ENCODE measurements at regions not wholly inside any gene's neighbourhood (a gene's known extent, or its start where the extent isn't known, plus 50 kb on each side); places are given as distances from the start of the nearest gene placed in this dataset.

DNA sequence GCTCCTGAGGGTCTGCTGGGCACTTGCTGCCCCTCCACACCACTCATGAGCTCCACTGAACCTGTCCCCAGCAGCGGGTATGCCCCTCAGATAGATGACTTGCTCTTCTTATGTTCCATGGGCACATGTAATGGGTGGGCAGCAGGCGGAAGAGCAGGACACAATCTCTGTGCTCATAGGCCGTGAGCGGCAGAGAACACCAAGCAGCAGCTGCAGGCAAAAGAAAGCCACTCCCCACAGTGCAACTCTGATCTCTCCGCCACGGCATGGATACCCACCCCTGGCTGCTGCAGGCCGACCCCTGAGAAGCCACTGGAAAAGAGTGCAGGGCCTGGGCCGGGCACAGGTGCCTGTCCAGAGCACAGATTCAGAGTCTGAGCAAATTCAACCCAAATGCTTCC lies 135.2 kb upstream of the RUNX3 start:
- TF ChIP-seq, protein P1, sequence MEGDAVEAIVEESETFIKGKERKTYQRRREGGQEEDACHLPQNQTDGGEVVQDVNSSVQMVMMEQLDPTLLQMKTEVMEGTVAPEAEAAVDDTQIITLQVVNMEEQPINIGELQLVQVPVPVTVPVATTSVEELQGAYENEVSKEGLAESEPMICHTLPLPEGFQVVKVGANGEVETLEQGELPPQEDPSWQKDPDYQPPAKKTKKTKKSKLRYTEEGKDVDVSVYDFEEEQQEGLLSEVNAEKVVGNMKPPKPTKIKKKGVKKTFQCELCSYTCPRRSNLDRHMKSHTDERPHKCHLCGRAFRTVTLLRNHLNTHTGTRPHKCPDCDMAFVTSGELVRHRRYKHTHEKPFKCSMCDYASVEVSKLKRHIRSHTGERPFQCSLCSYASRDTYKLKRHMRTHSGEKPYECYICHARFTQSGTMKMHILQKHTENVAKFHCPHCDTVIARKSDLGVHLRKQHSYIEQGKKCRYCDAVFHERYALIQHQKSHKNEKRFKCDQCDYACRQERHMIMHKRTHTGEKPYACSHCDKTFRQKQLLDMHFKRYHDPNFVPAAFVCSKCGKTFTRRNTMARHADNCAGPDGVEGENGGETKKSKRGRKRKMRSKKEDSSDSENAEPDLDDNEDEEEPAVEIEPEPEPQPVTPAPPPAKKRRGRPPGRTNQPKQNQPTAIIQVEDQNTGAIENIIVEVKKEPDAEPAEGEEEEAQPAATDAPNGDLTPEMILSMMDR (IDR thresholded peaks at IDR 0.05) = no peak

DNA sequence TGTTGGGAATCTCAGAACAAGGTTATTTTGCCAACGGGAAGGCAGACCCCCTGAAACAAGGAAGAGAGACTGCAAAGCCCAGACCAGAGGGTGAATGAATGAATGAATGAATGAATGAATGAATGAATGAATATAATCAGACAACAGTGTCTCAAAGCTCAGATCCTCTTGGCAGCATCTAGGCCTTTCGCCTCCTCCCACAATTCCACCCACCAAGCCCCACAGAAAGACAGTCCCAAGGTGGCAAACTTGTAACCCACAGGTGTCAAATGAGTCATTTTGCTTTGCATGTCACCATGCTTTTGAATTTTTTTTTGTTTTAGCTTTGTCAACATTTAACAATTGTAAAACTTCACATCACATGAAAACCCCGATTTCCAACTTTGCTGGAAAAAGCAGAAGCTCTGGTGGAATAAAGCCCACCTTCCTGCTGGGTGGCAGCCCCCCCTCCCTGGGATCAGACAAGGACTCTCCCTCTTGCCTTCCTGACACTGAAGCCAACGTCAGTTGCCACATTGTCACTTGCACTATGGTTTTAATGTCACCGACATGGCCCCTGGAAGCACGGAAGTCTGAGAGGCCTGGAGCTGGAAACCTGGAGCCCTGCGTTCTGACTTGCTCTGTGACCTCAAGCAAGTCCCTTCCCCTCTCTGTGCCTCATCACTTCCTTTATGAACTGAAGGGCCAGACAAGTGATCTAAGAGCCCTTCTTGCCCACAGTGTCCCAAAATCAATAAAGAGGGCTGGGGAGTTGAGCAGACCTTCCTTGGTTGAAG lies 134.6 kb upstream of the RUNX3 start:
- TF ChIP-seq, protein P1 (IDR thresholded peaks at IDR 0.05) = no peak

DNA sequence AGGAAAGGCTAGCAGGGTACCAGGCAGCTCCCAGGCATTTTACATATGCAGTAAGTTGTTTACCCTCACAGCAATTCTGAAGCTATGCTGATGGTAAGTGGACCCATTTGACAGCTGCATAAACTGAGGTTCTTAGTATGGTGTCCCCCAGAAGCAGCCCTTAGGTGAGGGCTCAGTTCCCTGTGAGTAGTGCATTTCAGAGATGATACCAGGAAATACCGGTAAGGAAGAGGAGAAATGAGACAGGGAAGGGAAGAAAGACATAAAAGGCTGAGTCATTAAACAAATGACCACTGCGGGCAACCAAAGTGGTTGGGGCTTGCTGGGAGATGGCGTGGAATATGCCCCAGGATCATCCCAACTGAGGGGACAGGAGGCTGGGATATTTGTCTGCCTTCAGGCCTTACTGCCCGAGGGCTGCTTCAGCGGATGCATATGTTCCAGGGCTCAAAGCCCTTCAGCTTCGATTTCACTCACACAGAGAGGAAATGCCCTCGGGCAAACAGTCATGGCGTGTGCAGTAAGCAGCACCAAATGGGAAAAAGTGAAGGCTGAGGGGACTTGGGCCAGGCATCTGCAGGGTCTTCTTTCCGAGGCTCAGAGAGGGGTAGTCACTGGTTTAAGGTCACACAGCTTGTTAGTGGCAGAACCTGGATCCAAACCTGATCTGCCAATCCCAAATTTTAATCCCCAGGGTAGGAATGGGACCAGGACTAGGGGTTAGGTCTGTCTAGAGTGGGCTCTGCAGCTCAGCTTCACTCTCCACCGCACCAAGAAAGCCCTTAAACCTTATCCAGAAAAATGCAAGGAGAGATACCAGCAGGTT lies 133.7 kb upstream of the RUNX3 start:
- TF ChIP-seq, protein P1 (IDR thresholded peaks at IDR 0.05) = no peak

DNA sequence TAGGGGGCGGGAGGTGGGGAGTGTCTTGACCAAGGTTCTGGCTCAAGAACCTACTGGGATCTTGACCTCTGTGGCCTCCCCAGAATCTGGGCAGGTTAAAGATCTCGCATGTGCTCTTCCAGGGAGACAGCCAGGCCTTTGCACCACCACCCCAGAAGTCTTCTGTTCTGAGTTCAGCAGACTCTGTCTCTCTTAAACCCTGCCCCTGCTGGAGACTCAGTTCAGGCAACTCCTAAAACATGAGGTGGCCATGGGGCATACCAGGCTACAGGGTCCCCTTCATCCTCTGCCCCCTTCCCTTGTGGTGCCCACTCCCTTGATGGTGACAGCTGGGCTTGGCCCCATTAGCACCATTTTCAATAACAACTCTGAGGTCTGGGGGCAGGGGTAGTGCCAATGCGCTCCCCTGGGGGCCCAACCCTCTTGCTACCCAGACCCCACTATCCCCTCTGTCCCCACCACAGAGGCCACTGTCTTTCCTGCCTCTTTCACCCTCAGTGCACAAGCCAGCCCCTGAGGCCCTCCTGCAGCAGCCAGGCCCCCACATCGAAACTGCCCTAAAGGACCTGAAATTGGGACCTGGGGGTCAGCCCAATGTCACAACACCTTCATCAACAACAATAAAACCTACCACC lies 132.7 kb upstream of the RUNX3 start:
- TF ChIP-seq, protein P1 (IDR thresholded peaks at IDR 0.05) = no peak

DNA sequence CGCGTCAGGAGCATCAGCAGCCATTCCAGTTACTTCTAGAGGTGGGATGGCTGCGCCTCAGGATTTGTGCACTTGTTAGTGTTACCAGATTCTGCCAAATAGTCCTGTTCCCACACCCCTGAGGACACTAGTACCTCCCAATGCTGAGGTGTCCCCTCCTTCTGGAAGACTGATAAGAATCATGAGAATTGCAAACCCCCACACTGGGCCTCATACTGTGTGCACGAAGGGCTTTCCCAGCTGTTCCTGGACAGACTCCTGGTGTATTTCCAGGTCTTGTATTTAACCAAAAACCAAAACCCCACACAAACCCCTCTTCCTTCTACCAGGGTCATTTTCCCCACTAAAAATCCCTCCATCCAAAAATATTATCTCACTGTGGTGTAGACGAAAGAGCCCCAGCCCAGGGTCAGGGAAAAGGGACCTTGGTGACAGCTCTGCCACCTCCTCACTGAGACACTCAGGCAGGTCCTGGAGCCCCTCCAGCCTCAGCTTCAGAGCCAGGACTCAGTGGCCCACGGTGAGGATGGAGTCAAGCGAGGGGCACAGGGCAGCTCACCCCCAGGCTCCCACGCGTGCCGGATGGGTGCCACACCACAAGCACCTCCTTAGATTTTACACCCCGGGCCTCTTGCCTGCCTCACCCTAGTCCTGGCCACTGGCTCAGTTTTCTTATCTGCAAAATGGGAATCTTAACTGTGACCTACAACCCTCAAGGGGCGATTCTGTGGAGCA lies 131.4 kb upstream of the RUNX3 start:
- TF ChIP-seq, protein P1 (IDR thresholded peaks at IDR 0.05) = no peak

DNA sequence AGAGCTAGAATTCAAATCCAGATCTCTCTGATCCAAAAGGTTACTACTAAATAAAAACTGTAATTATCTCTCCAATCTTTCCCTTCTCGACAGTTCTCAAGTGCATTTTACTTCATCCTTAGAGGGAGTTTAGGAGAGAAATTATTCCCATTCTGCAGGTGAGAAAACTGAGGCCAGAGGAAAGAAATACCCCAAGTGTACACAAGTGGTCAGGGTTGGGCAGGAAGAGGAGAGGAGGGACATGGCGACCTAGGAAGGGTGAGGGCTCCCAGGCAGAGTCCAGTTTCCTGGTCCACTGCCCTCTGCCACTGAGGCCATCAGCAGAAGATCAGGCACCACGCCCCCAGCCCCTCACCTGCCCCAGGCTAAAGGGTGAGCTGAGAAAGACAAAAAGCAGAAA lies 127.1 kb upstream of the RUNX3 start:
- TF ChIP-seq, protein P1 (IDR thresholded peaks at IDR 0.05) = no peak

DNA sequence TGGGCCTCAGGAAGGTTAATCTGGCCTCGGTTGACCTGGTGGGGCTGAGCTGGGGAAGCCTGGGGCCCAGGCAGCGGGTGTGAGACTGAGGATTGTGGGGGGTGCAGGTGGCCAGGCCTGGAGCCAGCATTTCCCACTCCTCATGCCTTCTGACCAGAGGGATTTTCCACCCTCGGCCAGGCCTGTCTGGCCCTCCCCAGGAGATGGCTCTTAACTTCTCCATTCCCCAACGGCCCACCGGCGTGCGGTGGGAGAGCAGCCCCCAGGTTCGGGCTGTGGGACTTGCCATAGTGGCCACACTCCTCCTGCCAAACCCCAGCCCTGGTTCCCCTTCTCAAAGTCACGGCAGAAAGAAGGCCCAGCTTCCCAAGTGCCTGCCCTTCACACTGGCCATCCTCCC lies 126.5 kb upstream of the RUNX3 start:
- TF ChIP-seq, protein P1 (IDR thresholded peaks at IDR 0.05) = no peak

All from LNCAP (cell line).